MM.1S (cell line): ENCODE measurements at regions not wholly inside any gene's neighbourhood (a gene's known extent, or its start where the extent isn't known, plus 50 kb on each side); places are given as distances from the start of the nearest gene placed in this dataset.

Experiments
- CTCF ChIP-seq: fragments of 300-600 bp; sonication (generic); IDR thresholded peaks from 2 replicates; pipeline ENCODE4 v1.5.1; 2016; ENCODE audit warnings: antibody characterized with exemption, low read length, mixed read lengths
- EZH2 ChIP-seq: fragments of 300-600 bp; sonication (generic); optimal IDR thresholded peaks from 2 replicates; pipeline ENCODE3; 2017; ENCODE audit warnings: low read depth, mild to moderate bottlenecking, antibody characterized with exemption, low read length, mixed read lengths

- TF ChIP-seq CTCF = no peak
- TF ChIP-seq EZH2 = no peak
Observed at GRCh38 chr10:125424191-125424847, 258.6 kb downstream of the TEX36 start.
